Endodermal cell (in vitro differentiated cells): ENCODE measurements at regions not wholly inside any gene's neighbourhood (a gene's known extent, or its start where the extent isn't known, plus 50 kb on each side); places are given as distances from the start of the nearest gene placed in this dataset.

Experiments
- DNase-seq: peaks from one replicate; pipeline ENCODE4 v3.0.0-alpha.2; 2017
- H3K27ac ChIP-seq: 2 replicates; pipeline ENCODE4 v1.5.1; 2013; ENCODE audit warnings: mild to moderate bottlenecking, low read depth, low read length, moderate library complexity
- H3K27me3 ChIP-seq: 2 replicates; pipeline ENCODE4 v1.6.1; 2013; ENCODE audit warnings: mild to moderate bottlenecking, low read length, moderate library complexity; ENCODE audit not compliant: insufficient read depth, control insufficient read depth, poor library complexity, severe bottlenecking
- H3K36me3 ChIP-seq: 2 replicates; pipeline ENCODE4 v1.7.0; 2013; ENCODE audit warnings: mild to moderate bottlenecking, low read length, moderate library complexity; ENCODE audit not compliant: control insufficient read depth, insufficient read depth
- H3K4me1 ChIP-seq: one replicate; pipeline ENCODE4 v1.7.0; 2013; ENCODE audit warnings: low read length; ENCODE audit not compliant: control insufficient read depth, insufficient read depth
- H3K4me3 ChIP-seq: 2 replicates; pipeline ENCODE4 v1.5.1; 2013; ENCODE audit warnings: mild to moderate bottlenecking, low read length, moderate library complexity
- H3K9ac ChIP-seq: 2 replicates; pipeline ENCODE4 v1.6.1; 2013; ENCODE audit warnings: mild to moderate bottlenecking, low read length, moderate library complexity; ENCODE audit not compliant: poor library complexity, severe bottlenecking; ENCODE audit errors: extremely low read depth
- H3K9me3 ChIP-seq: 2 replicates; pipeline ENCODE4 v1.6.1; 2013; ENCODE audit warnings: mild to moderate bottlenecking, low read length, moderate library complexity; ENCODE audit not compliant: control insufficient read depth
- H3K27ac Mint-ChIP-seq: 2 replicates; pipeline ENCODE4 v1.8.0; 2020; ENCODE audit warnings: mixed read lengths
- H3K27me3 Mint-ChIP-seq: 2 replicates; pipeline ENCODE4 v1.8.0; 2021; ENCODE audit warnings: mild to moderate bottlenecking, mixed read lengths; ENCODE audit not compliant: insufficient read depth
- H3K36me3 Mint-ChIP-seq: 2 replicates; pipeline ENCODE4 v1.8.0; 2020; ENCODE audit warnings: low read depth, mixed read lengths
- H3K4me1 Mint-ChIP-seq: 2 replicates; pipeline ENCODE4 v1.8.0; 2020; ENCODE audit warnings: mixed read lengths
- H3K4me3 Mint-ChIP-seq: 2 replicates; pipeline ENCODE4 v1.8.0; 2020; ENCODE audit warnings: mild to moderate bottlenecking, moderate library complexity, mixed read lengths
- H3K9me3 Mint-ChIP-seq: 2 replicates; pipeline ENCODE4 v1.8.0; 2020; ENCODE audit warnings: mild to moderate bottlenecking, mixed read lengths
- CTCF ChIP-seq: fragments of 200-600 bp; sonication (generic); conservative IDR thresholded peaks from 2 replicates; pipeline ENCODE4 v1.5.0; 2021; ENCODE audit warnings: antibody characterized with exemption, mild to moderate bottlenecking
- WGBS, 2 experiments: methylation state at CpG; one replicate each; pipeline versions ENCODE4 v1.1.5 to v1.1.7; 2013; ENCODE audit warnings: missing lambda C conversion rate in 2 of 2, mixed read lengths in 1 of 2; ENCODE audit not compliant: insufficient coverage in 1 of 2, insufficient read length in 1 of 2; 5-methylcytosine and 5-hydroxymethylcytosine counted together

DNA sequence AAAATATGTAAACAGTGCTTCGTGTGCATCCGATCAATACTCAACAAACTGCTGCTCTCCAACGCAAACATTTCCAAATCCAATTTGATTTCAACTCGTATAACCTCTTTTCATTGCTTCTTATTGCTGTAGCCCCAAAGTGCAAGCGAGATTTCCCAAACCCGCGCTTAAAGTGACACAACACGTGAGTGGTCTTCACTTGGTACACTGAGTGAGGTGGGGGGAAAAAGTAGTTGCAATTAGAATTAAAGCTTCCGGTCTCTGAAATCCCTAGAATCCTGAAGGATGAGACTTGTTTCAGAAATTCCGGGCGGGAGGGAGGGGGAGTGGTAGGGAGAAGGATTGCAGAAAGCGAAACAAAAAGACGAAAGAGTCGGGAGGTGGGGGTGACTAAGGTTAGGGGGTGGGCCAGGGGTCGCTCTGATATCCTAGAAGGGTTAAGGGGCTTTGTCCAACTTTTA lies 387.5 kb downstream of the BCAT1 start:
- Histone ChIP-seq H3K4me1 (peaks cover 5% of the 10 kb centered on the region), H3K36me3 (no peaks in the 10 kb centered on the region), H3K27ac (peak overlapping the region; percentile 92), H3K27me3 (peaks cover 19% of the 10 kb centered on the region), H3K9ac (peak overlapping the region; percentile 76), H3K4me3 (peak overlapping the region; percentile 86), H3K9me3 (peaks cover 4% of the 10 kb centered on the region)
- Mint-ChIP-seq H3K27ac (peak overlapping the region; percentile 89), H3K27me3 (peaks cover 23% of the 10 kb centered on the region), H3K9me3 (no peaks in the 10 kb centered on the region), H3K4me1 (peaks cover 44% of the 10 kb centered on the region), H3K36me3 (no peaks in the 10 kb centered on the region), H3K4me3 (peak overlapping the region; percentile 82)
- no peak for TF ChIP-seq CTCF
- WGBS, 2 experiments: 0 to 1% methylated on average over 4 to 15 of the region's 15 CpGs
- no peak for DNase-seq

- H3K4me3 ChIP-seq: peak overlapping the region; percentile 86
- Mint-ChIP-seq H3K27ac (peak overlapping the region; percentile 89), H3K9me3 (no peaks in the 10 kb centered on the region), H3K4me3 (peak overlapping the region; percentile 82), H3K36me3 (no peaks in the 10 kb centered on the region), H3K27me3 (peaks cover 23% of the 10 kb centered on the region), H3K4me1 (peaks cover 47% of the 10 kb centered on the region)
- peaks cover 18% of the 10 kb centered on the region for H3K27me3 ChIP-seq
- peaks cover 5% of the 10 kb centered on the region for H3K4me1 ChIP-seq
- DNase-seq: no peak
- H3K9ac ChIP-seq: peak overlapping the region; percentile 76
- 5 to 15% methylated on average over 2 of the region's 2 CpGs for WGBS, 2 experiments
- no peak overlapping the region for H3K27ac ChIP-seq
- no peaks in the 10 kb centered on the region for H3K36me3 ChIP-seq
- peaks cover 5% of the 10 kb centered on the region for H3K9me3 ChIP-seq
- TF ChIP-seq CTCF: no peak
Observed at GRCh38 chr12:24560831-24561271, 388.1 kb downstream of the BCAT1 start.

DNA sequence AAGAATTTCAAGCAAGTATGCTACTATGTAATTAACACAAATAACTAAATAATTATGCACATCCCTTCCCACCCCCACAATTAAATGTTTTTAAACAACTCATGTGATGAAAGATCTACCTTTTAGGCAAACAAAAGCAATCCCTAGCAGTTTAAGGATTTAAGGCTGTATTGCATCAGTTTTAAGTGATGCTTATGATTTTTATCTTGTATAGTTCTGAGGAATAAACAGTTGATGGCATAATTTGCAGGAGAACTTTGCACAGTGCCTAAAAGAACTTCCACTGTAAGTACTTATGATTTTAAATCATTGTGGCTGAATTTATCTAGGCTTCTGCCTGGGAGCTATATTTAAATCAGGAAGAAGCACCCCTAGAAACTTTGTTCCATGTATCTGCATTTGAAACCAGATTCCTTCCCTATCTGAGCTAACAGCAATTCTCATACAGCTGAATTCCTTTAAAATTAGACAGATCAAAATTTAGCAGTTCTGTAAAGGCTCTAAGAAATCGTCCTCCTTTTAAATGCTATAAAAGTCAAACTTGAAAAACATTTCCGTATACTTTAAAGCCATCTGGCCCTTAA lies 388.6 kb downstream of the BCAT1 start:
- no peak for TF ChIP-seq CTCF
- Histone ChIP-seq H3K27ac (no peak overlapping the region), H3K4me1 (peaks cover 5% of the 10 kb centered on the region), H3K9me3 (peaks cover 5% of the 10 kb centered on the region), H3K4me3 (peak overlapping the region; percentile 86), H3K27me3 (peaks cover 12% of the 10 kb centered on the region), H3K9ac (no peak overlapping the region), H3K36me3 (no peaks in the 10 kb centered on the region)
- no peak for DNase-seq
- Mint-ChIP-seq H3K9me3 (no peaks in the 10 kb centered on the region), H3K36me3 (no peaks in the 10 kb centered on the region), H3K27ac (no peak overlapping the region), H3K4me1 (peaks cover 50% of the 10 kb centered on the region), H3K4me3 (peak overlapping the region; percentile 82), H3K27me3 (peaks cover 20% of the 10 kb centered on the region)
- 34 to 48% methylated on average over 2 of the region's 2 CpGs for WGBS, 2 experiments
